ENCODE measurements at regions not wholly inside any gene's neighbourhood (a gene's known extent, or its start where the extent isn't known, plus 50 kb on each side); places are given as distances from the start of the nearest gene placed in this dataset.
"Not testable (repeated sequence)": the region's sequence is repeated elsewhere in the genome, so short reads cannot be mapped to it uniquely, and the experiment has no call there.

- TF ChIP-seq CTCF (IDR thresholded peaks at IDR 0.05; ENCODE audit: control insufficient read depth, extremely low read depth, insufficient read depth), result no peak
- no peak overlapping the region for H3K4me3 ChIP-seq (ENCODE audit: low read depth, low read length)
- DNase-seq (ENCODE audit: low read depth), result no peak
Observed at GRCh38 chrX:138914767-138915166, 203.2 kb upstream of the FGF13 start.

GRCh38 chrX:138908577-138908976 is 197.1 kb upstream of the FGF13 start:
- TF ChIP-seq CTCF (IDR thresholded peaks at IDR 0.05; ENCODE audit: control insufficient read depth, extremely low read depth, insufficient read depth), result no peak

GRCh38 chrX:138897621-138898492 is 186.3 kb upstream of the FGF13 start:
- no peak for DNase-seq (ENCODE audit: low read depth)
- no peak overlapping the region for H3K4me3 ChIP-seq (ENCODE audit: low read depth, low read length)
- no peak for TF ChIP-seq CTCF (IDR thresholded peaks at IDR 0.05; ENCODE audit: control insufficient read depth, extremely low read depth, insufficient read depth)

More at GRCh38 chrX:138908577-138908976, 197.1 kb upstream of the FGF13 start:
- no peak overlapping the region for H3K4me3 ChIP-seq (ENCODE audit: low read depth, low read length)
- DNase-seq (ENCODE audit: low read depth), result no peak

GRCh38 chrX:138890491-138890890 is 179.0 kb upstream of the FGF13 start:
- no peak for TF ChIP-seq CTCF (IDR thresholded peaks at IDR 0.05; ENCODE audit: control insufficient read depth, extremely low read depth, insufficient read depth)
- H3K4me3 ChIP-seq (ENCODE audit: low read depth, low read length), result no peak overlapping the region
- DNase-seq (ENCODE audit: low read depth), result no peak

GRCh38 chrX:138889149-138889548 is 177.6 kb upstream of the FGF13 start:
- no peak for DNase-seq (ENCODE audit: low read depth)
- no peak for TF ChIP-seq CTCF (IDR thresholded peaks at IDR 0.05; ENCODE audit: control insufficient read depth, extremely low read depth, insufficient read depth)
- no peak overlapping the region for H3K4me3 ChIP-seq (ENCODE audit: low read depth, low read length)

- TF ChIP-seq CTCF (IDR thresholded peaks at IDR 0.05; ENCODE audit: control insufficient read depth, extremely low read depth, insufficient read depth), result no peak
- H3K4me3 ChIP-seq (ENCODE audit: low read depth, low read length), result no peak overlapping the region
- DNase-seq (ENCODE audit: low read depth), result peak; percentile 93
Observed at GRCh38 chrX:138886769-138887168, 175.3 kb upstream of the FGF13 start.

- DNase-seq (ENCODE audit: low read depth), result no peak
- no peak overlapping the region for H3K4me3 ChIP-seq (ENCODE audit: low read depth, low read length)
- TF ChIP-seq CTCF (IDR thresholded peaks at IDR 0.05; ENCODE audit: control insufficient read depth, extremely low read depth, insufficient read depth), result no peak
Observed at GRCh38 chrX:138885886-138886285, 174.4 kb upstream of the FGF13 start.

GRCh38 chrX:138880293-138880692 is 168.8 kb upstream of the FGF13 start:
- DNase-seq (ENCODE audit: low read depth); H3K4me3 ChIP-seq (ENCODE audit: low read depth, low read length): not testable (repeated sequence)

All from LNCaP clone FGC (cell line).